ENCODE measurements at regions not wholly inside any gene's neighbourhood (a gene's known extent, or its start where the extent isn't known, plus 50 kb on each side); places are given as distances from the start of the nearest gene placed in this dataset.

- no peak for DNase-seq
Observed at GRCh38 chr6:132868057-132868456, 53.7 kb downstream of the RPS12 start.

DNA sequence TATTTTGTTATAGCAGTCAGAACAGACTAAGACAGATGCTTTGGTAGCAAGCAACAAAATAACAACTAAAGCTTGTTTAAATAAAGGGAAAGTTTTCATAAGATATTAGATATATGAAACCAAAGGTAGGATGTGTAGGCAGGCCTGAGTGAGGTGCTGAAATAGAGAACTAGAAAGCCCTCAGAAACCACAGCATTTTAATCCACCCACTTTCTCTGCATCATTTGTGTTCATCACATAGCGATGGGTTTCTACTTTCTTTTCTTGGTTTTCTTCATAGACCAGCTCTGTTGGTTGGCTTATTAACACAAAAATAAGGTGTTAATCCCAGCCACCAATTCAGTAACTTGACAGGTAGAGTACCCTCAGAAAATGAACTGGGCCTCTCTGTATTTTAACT lies 58.6 kb downstream of the RPS12 start:
- DNase-seq, result no peak

GRCh38 chr6:132877003-132877402 lies 62.6 kb downstream of the RPS12 start:
- no peak for DNase-seq

GRCh38 chr6:132887204-132887603 lies 72.8 kb downstream of the RPS12 start:
- no peak for DNase-seq

GRCh38 chr6:132888701-132889100 lies 74.3 kb downstream of the RPS12 start:
- no peak for DNase-seq

DNA sequence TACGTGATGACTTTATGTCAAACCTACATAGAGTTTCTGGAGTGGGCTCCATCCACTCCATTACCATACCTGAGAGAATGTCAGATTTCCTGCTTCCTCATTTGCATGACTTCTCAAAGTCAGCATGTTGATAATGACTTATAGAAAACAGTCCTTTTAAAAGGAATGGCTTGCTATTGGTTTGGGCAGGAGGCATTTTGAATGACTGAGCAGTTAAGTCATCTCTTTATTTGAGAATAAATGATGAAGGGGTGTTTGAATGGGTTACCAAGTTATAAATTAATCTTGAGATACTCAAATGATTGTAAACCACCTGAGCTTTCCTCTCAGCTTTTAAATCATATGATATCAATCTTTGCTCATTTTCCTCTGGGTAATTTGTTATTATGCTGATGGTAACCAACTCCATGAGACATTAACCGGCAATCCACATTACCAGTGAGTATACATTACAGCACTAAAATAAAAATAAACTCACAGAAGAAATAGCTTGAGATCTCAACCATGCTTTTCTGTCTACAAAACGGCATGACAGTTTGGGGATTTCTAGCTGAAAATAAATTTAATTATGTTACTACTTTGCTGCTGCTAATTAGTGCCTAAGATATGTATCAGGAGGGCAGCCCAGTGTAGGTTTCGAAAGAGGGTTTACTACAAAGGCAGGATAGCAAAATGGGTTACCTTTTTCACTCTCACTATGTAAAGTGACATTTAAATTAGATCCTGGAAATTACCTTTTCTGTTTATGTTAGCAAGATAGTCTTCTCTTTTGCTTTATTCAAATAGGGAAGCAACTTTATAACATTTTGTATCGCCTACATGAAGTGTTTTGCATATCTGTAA lies 78.8 kb downstream of the RPS12 start:
- no peak for DNase-seq

DNA sequence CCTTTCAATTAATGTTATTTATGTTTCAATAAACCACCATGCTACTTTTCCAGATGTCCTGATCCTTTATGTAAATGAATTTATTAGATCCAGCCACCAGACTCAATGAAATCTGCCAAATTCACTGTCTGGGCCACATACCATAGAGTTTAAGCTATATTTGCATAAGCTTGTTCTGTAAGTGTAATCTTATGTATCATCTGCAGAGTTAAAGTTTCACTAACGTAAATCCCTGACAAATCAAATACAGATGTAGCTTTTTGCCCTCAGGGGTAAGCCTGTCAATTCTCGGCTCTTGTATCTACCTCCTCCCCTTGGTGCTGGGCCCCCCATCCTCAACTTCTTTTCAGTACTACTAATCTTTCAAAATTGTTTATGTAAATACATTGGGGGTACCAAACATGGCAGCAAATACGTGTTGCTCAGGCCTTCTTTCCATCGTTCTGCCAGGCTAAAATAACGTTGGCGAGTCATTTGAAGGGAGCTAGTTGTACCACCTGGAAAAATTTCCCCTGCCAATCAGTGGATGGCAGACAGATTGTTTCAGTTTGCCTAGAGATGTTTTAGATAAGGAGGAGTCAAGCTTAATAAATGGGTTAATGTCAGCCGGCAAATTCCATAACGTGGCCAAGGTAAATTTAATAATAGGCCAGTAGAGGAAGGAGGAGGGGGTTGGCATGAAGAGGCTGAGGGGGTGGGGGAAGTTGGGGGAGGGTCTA lies 79.6 kb downstream of the RPS12 start:
- no peak for DNase-seq

DNA sequence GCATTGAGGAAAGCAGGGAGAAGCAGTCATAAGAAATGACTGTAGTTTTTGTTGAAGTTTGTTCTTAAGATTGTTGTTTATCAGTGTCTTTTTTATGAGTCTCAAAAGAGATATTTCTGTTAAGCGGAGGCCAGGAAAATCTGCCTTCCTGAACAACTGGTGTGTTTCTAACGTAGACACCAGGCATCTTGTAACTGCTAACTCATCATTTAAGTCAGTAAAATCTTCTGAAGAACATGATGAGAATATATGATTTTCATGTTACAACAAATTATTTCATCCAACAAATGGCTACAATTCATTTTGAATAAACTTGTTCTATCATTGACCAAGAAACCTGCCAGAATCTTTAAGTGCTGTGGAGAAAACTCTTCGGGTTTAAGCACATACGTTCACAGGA lies 84.0 kb downstream of the RPS12 start:
- DNase-seq, result no peak

DNA sequence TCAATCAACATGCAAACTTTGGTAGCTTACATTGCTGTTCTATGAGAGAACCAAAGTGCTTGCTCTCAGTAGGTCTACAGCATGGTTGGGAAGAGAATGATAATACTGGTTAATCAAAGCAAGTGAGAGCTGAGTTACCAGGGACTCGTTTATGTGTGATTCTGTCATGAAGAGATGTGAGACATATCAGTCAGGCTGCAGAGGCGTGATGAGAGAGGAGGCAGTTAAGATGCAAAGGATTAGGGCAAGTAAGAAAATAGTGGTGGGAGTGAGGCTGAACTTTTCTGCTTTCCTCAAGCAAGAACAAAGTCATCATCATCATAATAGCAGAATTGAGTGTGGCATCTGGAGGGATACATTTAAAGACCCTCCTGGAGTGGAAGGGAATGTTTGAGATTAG lies 86.5 kb downstream of the RPS12 start:
- DNase-seq, result no peak

DNA sequence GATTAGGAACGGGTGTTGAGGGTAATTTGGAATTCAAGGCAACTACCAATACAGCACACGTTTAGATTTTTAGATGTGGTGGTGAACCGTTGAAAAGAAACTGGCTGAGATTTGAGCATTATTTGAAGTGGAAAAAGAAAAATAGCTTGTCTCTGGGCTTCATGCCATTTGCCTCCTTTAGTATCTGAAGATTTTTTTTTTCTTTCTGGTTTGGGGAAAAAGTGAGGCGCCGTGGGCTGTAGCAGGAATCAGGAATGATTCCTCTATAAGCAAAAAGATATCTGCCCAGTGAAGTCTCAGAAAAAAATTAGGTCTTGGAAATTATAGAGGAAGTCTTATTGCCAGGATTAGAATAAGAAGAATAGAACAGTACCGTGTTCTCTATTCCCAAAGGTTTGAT lies 88.5 kb downstream of the RPS12 start:
- no peak for DNase-seq

GRCh38 chr6:132907231-132907630 lies 92.9 kb downstream of the RPS12 start:
- no peak for DNase-seq

DNA sequence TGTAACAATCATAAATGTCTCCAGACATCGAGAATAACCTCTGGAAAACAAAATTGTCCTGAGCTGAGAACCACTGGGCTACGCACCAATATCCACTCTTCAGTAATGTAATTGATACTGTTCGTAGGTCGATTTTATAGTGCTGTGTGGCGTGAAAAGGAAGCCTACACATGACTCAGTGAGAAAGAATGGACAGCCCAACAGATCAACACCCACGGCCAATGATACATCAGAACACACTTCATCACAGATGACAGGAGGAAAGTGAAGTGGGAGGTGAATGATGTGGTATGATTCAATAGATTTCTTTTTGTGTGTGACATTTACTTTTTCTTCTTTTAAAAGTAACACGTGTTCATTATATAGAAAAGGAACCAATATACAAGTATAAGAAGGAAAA lies 93.5 kb downstream of the RPS12 start:
- DNase-seq, result no peak

DNA sequence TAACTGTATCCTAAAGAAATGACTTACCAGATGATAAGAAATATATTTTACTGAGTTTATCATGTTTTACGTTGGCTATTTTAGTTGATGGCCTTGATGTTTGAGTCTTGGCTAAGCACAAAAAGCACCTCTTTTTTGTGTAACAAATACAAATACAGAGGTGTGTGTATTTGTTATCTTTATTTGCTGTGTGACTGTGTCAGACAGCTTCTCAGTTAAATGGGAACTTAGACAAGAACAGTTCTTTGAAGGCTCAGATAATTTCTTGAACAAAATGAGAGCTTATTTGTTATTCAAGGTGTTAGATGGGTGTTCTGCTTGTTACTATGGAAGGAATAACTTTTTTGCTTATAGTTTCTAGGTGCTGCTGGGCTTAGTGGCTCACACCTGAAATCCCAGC lies 95.4 kb downstream of the RPS12 start:
- no peak for DNase-seq

DNA sequence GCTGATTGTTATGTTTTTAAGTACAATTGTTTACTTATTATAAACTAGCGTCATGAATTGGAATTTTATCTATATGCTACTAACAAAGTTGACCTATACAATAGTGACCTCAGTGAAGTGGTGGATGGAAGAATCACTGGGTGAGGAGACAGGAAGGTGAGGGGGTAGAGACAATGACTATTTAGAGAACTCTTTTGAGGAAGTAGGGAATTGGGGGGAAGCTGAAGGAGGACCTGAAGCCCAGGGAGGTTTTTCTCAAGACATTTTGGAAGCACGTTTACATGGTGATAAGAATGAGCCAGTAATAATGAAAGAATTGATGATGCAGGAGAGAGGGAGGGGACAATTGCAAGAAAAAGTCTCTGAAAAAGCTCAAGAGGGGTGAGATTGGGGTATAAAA lies 96.4 kb downstream of the RPS12 start:
- no peak for DNase-seq

- DNase-seq, result no peak
Observed at GRCh38 chr6:132919045-132919860, 104.9 kb downstream of the RPS12 start.

DNA sequence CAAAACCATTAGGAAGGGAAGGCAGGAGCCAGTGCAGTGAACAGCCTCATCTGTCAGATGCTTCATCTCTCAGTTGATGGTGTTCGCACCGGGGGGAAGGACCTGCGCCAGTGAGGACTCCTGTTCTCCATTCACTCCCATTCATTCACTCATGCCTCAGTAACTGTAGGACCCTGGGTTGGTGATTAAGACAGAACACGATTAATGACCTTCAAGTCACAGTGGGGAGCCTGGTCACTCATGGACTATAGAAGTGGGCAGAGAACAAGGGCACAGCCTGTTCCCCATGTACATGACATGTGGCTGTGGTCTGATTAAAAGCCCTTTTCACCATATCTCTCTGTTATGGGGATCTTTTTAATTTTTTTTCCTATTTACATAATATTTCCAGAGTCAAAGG lies 113.3 kb downstream of the RPS12 start:
- DNase-seq, result no peak

DNA sequence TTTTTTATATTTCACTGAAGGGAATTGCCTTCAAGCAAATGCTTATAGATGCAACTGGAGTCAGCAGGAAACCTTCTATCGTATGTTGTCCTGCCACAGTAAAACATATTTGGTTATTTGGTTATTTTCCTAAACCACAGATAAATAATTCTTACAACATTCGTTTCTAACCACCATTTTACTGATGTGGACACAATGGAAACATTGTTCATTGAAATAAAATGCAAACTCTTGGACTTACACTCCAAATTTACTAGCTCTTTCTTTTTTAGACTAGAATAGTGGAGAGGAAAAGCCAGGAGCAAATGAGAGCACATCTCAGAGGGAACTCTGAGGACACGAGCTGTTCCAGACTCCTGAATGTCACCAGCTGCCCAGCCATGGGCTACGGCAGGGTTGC lies 114.8 kb downstream of the RPS12 start:
- no peak for DNase-seq

DNA sequence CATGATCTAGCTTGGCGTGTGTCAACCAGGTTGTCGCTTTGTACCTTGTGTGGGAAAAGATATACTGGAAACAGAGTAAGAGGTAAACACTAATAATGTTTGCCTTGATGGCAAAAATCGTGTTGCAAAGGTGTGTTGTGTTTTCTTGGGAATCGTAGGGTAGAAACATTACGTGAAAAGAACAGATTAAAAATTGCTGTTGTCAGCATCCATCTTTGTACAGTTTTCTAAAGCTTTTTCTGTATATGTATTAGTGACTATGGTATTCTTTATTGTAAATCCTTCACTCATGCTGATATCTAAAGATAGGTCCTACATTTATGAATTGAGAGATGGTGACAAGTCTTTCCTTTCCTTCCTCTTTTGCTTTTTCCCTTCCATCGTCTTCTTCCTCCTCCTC lies 116.9 kb downstream of the RPS12 start:
- no peak for DNase-seq

DNA sequence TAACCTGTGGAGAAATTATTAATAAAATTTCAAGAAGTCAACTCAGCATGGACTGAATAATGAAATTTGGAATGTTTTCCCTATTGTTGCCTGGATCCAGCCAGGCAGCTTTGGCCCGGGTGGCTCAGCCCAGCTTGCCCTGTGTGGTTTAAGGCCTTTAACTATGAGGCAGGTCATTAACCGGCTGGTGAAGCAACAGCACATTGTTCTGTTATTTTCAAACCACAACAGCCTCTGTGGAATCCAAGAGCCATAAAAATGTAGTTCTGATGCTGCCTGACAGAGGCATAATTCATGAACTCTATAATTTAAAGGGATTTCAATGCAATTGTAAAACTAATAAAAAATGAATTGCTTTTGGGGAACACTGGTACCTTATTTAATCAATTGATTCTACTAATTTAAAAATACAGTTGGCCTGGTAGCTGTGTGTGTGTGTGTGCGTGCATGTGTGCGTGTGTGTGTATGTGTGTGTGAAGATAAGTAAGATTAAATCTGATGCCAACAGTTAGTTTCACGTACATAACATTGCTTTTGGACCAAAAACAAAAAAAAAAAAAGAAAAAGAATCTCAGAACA lies 117.7 kb downstream of the RPS12 start:
- DNase-seq, result no peak

GRCh38 chr6:132932588-132932987 lies 118.2 kb downstream of the RPS12 start:
- no peak for DNase-seq

DNA sequence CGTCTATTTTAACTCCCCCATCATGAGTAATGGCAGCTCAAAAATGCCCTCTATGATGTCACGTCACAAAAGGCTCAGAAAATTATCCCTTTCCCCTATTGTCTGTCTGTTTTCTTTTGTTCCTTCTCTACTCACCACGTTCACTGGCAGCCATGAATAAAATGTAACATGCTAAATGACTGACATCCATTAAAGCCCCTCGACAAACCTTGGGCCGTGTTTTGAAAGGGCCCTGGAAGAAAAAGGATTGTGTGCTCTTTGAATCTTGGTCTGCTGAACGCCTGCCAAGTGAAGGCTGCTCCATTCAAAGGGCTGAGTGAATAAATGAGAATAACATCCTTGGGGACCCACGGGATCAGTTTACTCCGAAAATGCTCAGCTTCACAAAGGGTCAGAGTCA lies 118.7 kb downstream of the RPS12 start:
- no peak for DNase-seq

DNA sequence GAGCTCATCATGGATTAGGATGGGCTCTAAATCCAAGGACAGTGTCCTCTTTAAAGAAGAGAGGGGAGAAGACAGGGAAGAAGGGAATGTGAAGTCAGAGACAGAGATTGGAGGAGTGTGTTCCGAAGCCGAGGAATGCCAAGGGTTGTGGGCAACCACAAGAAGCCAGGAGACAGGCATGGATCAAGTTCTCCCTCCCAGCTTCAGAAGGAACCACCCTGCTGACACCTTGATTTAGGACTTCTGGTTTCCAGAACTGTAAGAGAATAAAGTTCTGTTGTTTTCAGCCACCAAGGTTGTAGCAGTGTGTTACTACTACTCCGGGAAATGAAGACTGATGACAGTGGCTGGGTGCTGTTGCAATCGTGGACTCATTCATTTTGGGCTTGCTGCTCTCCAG lies 120.1 kb downstream of the RPS12 start:
- DNase-seq, result no peak

- no peak for DNase-seq
Observed at GRCh38 chr6:132936646-132937045, 122.3 kb downstream of the RPS12 start.
